Large intestine (tissue), 3 donors: ENCODE measurements at regions not wholly inside any gene's neighbourhood (a gene's known extent, or its start where the extent isn't known, plus 50 kb on each side); places are given as distances from the start of the nearest gene placed in this dataset.
A peak's percentile ranks its signal among the peaks of the same experiment; 100 is the strongest.
"Not testable (repeated sequence)": the region's sequence is repeated elsewhere in the genome, so short reads cannot be mapped to it uniquely, and the experiment has no call there.

Source experiments
- DNase-seq, 2 donors: peaks; one replicate each; pipeline versions ENCODE4 v3.0.0 to v3.0.0-alpha.2; 2013
- H3K27ac ChIP-seq: one replicate; pipeline ENCODE4 v1.5.1; 2013; ENCODE audit warnings: low read length
- H3K27me3 ChIP-seq: 2 replicates; pipeline ENCODE4 v1.6.1; 2013; ENCODE audit warnings: low read length; ENCODE audit not compliant: control insufficient read depth, insufficient read depth
- H3K36me3 ChIP-seq: 2 replicates; pipeline ENCODE4 v1.6.1; 2013; ENCODE audit warnings: low read length; ENCODE audit not compliant: control insufficient read depth, insufficient read depth
- H3K4me1 ChIP-seq: one replicate; pipeline ENCODE4 v1.6.1; 2013; ENCODE audit warnings: low read length; ENCODE audit not compliant: control insufficient read depth, insufficient read depth
- H3K4me3 ChIP-seq: one replicate; pipeline ENCODE4 v1.5.1; 2013; ENCODE audit warnings: low read length
- H3K9me3 ChIP-seq: one replicate; pipeline ENCODE4 v1.6.1; 2013; ENCODE audit warnings: mild to moderate bottlenecking, low read depth, low read length, moderate library complexity; ENCODE audit not compliant: control insufficient read depth
- WGBS: methylation state at CpG from one replicate; pipeline ENCODE4 v1.1.5; 2013; ENCODE audit warnings: low lambda C conversion rate; ENCODE audit not compliant: insufficient coverage; 5-methylcytosine and 5-hydroxymethylcytosine counted together

- no peak overlapping the region for H3K27ac ChIP-seq
- peaks cover under 1% of the 10 kb centered on the region for H3K9me3 ChIP-seq
- H3K36me3 ChIP-seq, result no peaks in the 10 kb centered on the region
- DNase-seq, result no peak
- no peaks in the 10 kb centered on the region for H3K27me3 ChIP-seq
- H3K4me3 ChIP-seq, result no peak overlapping the region
- no peaks in the 10 kb centered on the region for H3K4me1 ChIP-seq
These were observed 337.1 kb upstream of the SETBP1 start for GRCh38 chr18:44343570-44343969.

GRCh38 chr18:44356566-44357157 lies 324.0 kb upstream of the SETBP1 start:
- no CpG with 5 or more reads among the region's 5 CpGs for WGBS
- H3K4me3 ChIP-seq, result no peak overlapping the region
- H3K36me3 ChIP-seq, result no peaks in the 10 kb centered on the region
- no peaks in the 10 kb centered on the region for H3K4me1 ChIP-seq
- H3K27me3 ChIP-seq, result no peaks in the 10 kb centered on the region
- no peak for DNase-seq
- H3K27ac ChIP-seq, result no peak overlapping the region
- no peaks in the 10 kb centered on the region for H3K9me3 ChIP-seq

GRCh38 chr18:44358402-44358801 lies 322.3 kb upstream of the SETBP1 start:
- WGBS, result 0% methylated on average over 1 of the region's 2 CpGs
- Histone ChIP-seq H3K4me3 (no peak overlapping the region), H3K36me3 (no peaks in the 10 kb centered on the region), H3K4me1 (no peaks in the 10 kb centered on the region), H3K27ac (no peak overlapping the region), H3K27me3 (no peaks in the 10 kb centered on the region), H3K9me3 (no peaks in the 10 kb centered on the region)
- DNase-seq, result peak; percentile 23 to 73

- not testable (repeated sequence) for DNase-seq, H3K27ac ChIP-seq, H3K27me3 ChIP-seq, H3K36me3 ChIP-seq, H3K4me3 ChIP-seq, H3K9me3 ChIP-seq, H3K4me1 ChIP-seq
- no CpG with 5 or more reads among the region's 1 CpG for WGBS
These were observed 320.9 kb upstream of the SETBP1 start for GRCh38 chr18:44359741-44360140.

GRCh38 chr18:44362213-44362612 lies 318.5 kb upstream of the SETBP1 start:
- H3K4me1 ChIP-seq, H3K27me3 ChIP-seq, DNase-seq, H3K27ac ChIP-seq, H3K4me3 ChIP-seq, H3K36me3 ChIP-seq, H3K9me3 ChIP-seq: not testable (repeated sequence)
- WGBS, result no CpG with 5 or more reads among the region's 1 CpG

GRCh38 chr18:44370861-44371260 lies 309.8 kb upstream of the SETBP1 start:
- Histone ChIP-seq H3K4me3 (no peak overlapping the region), H3K9me3 (no peaks in the 10 kb centered on the region), H3K27me3 (no peaks in the 10 kb centered on the region), H3K4me1 (no peaks in the 10 kb centered on the region), H3K36me3 (no peaks in the 10 kb centered on the region), H3K27ac (no peak overlapping the region)
- WGBS, result 100% methylated on average over 1 of the region's 1 CpG
- no peak for DNase-seq

- Histone ChIP-seq H3K27ac (no peak overlapping the region), H3K36me3 (no peaks in the 10 kb centered on the region), H3K9me3 (no peaks in the 10 kb centered on the region), H3K27me3 (no peaks in the 10 kb centered on the region), H3K4me1 (no peaks in the 10 kb centered on the region), H3K4me3 (no peak overlapping the region)
- WGBS, result no CpG with 5 or more reads among the region's 3 CpGs
- DNase-seq, result no peak
These were observed 305.7 kb upstream of the SETBP1 start for GRCh38 chr18:44374966-44375365.

- Histone ChIP-seq H3K27ac (no peak overlapping the region), H3K36me3 (no peaks in the 10 kb centered on the region), H3K9me3 (no peaks in the 10 kb centered on the region), H3K27me3 (no peaks in the 10 kb centered on the region), H3K4me1 (no peaks in the 10 kb centered on the region), H3K4me3 (no peak overlapping the region)
- DNase-seq, result no peak
- WGBS, result no CpG with 5 or more reads among the region's 5 CpGs
These were observed 294.3 kb upstream of the SETBP1 start for GRCh38 chr18:44386401-44386800.

GRCh38 chr18:44388329-44388728 lies 292.4 kb upstream of the SETBP1 start:
- Histone ChIP-seq H3K27me3 (no peaks in the 10 kb centered on the region), H3K9me3 (no peaks in the 10 kb centered on the region), H3K27ac (no peak overlapping the region), H3K4me3 (no peak overlapping the region), H3K4me1 (peaks cover 3% of the 10 kb centered on the region), H3K36me3 (no peaks in the 10 kb centered on the region)
- no CpG with 5 or more reads among the region's 2 CpGs for WGBS
- DNase-seq, result no peak

- H3K9me3 ChIP-seq, result no peaks in the 10 kb centered on the region
- no peaks in the 10 kb centered on the region for H3K27me3 ChIP-seq
- DNase-seq, result no peak
- H3K4me1 ChIP-seq, result peaks cover 3% of the 10 kb centered on the region
- H3K27ac ChIP-seq, result no peak overlapping the region
- no peaks in the 10 kb centered on the region for H3K36me3 ChIP-seq
- no peak overlapping the region for H3K4me3 ChIP-seq
These were observed 287.8 kb upstream of the SETBP1 start for GRCh38 chr18:44392933-44393332.

GRCh38 chr18:44393406-44393805 lies 287.3 kb upstream of the SETBP1 start:
- H3K27ac ChIP-seq, result no peak overlapping the region
- H3K36me3 ChIP-seq, result no peaks in the 10 kb centered on the region
- H3K9me3 ChIP-seq, result no peaks in the 10 kb centered on the region
- no CpG with 5 or more reads among the region's 2 CpGs for WGBS
- H3K4me3 ChIP-seq, result no peak overlapping the region
- DNase-seq, result peak in 1 of 2 donors; percentile 16
- no peaks in the 10 kb centered on the region for H3K27me3 ChIP-seq
- peaks cover 3% of the 10 kb centered on the region for H3K4me1 ChIP-seq
